Astrocyte (in vitro differentiated cells and primary cell): ENCODE measurements at regions not wholly inside any gene's neighbourhood (a gene's known extent, or its start where the extent isn't known, plus 50 kb on each side); places are given as distances from the start of the nearest gene placed in this dataset.

Source experiments
- DNase-seq: peaks from one replicate; pipeline ENCODE4 v3.0.0-alpha.2; 2010; ENCODE audit warnings: low read depth
- FAIRE-seq: peaks from 2 replicates; lab custom pipeline; 2011; peaks lifted over from hg19 to GRCh38; lab: Jason Lieb, UNC
- H2AFZ ChIP-seq: 2 replicates; pipeline ENCODE4 v1.6.0; 2012; ENCODE audit warnings: low read depth, low read length, inconsistent platforms
- H3K27ac ChIP-seq: 2 replicates; pipeline ENCODE4 v1.5.1; 2011; ENCODE audit warnings: low read depth, low read length, inconsistent platforms
- H3K27me3 ChIP-seq: 2 replicates; pipeline ENCODE4 v1.6.0; 2011; ENCODE audit warnings: low read length, inconsistent platforms; ENCODE audit not compliant: insufficient read depth
- H3K36me3 ChIP-seq: 2 replicates; pipeline ENCODE4 v1.5.1; 2011; ENCODE audit warnings: low read length, inconsistent platforms; ENCODE audit not compliant: insufficient read depth
- H3K4me1 ChIP-seq: 2 replicates; pipeline ENCODE4 v1.5.1; 2011; ENCODE audit warnings: low read length, inconsistent platforms; ENCODE audit not compliant: insufficient read depth
- H3K4me2 ChIP-seq: 2 replicates; pipeline ENCODE4 v1.6.0; 2012; ENCODE audit warnings: low read length, inconsistent platforms
- H3K4me3 ChIP-seq: 2 replicates; pipeline ENCODE4 v1.5.1; 2011; ENCODE audit warnings: low read depth, mild to moderate bottlenecking, low read length, inconsistent platforms; ENCODE audit not compliant: insufficient read depth
- H3K79me2 ChIP-seq: 2 replicates; pipeline ENCODE4 v1.6.0; 2012; ENCODE audit warnings: mild to moderate bottlenecking, low read length, inconsistent platforms; ENCODE audit not compliant: insufficient read depth
- H3K9ac ChIP-seq: 2 replicates; pipeline ENCODE4 v1.6.0; 2012; ENCODE audit warnings: mild to moderate bottlenecking, low read length, inconsistent platforms
- H3K9me3 ChIP-seq: 2 replicates; pipeline ENCODE4 v1.5.1; 2012; ENCODE audit warnings: low read depth, mild to moderate bottlenecking, low read length, inconsistent platforms; ENCODE audit not compliant: insufficient read depth
- H4K20me1 ChIP-seq: 2 replicates; pipeline ENCODE4 v1.6.0; 2012; ENCODE audit warnings: low read length, inconsistent platforms; ENCODE audit not compliant: insufficient read depth
- H3K27ac Mint-ChIP-seq: one replicate; pipeline ENCODE4 v1.8.0; 2021; ENCODE audit warnings: mild to moderate bottlenecking, mixed read lengths; ENCODE audit not compliant: unreplicated experiment
- H3K27me3 Mint-ChIP-seq: one replicate; pipeline ENCODE4 v1.8.0; 2021; ENCODE audit warnings: low read depth, mixed read lengths; ENCODE audit not compliant: unreplicated experiment
- H3K36me3 Mint-ChIP-seq: one replicate; pipeline ENCODE4 v1.8.0; 2021; ENCODE audit warnings: low read depth, mixed read lengths; ENCODE audit not compliant: unreplicated experiment
- H3K4me1 Mint-ChIP-seq: one replicate; pipeline ENCODE4 v1.8.0; 2021; ENCODE audit warnings: low read depth, mixed read lengths; ENCODE audit not compliant: unreplicated experiment
- H3K4me3 Mint-ChIP-seq: one replicate; pipeline ENCODE4 v1.8.0; 2021; ENCODE audit warnings: mild to moderate bottlenecking, moderate library complexity, mixed read lengths; ENCODE audit not compliant: unreplicated experiment
- H3K9me3 Mint-ChIP-seq: one replicate; pipeline ENCODE4 v1.8.0; 2021; ENCODE audit warnings: mild to moderate bottlenecking, mixed read lengths; ENCODE audit not compliant: unreplicated experiment
- EZH2 ChIP-seq: IDR thresholded peaks from 2 replicates; pipeline ENCODE4 v1.6.1; 2012; ENCODE audit warnings: mild to moderate bottlenecking, low read length, inconsistent platforms; ENCODE audit not compliant: insufficient read depth
- TF ChIP-seq, protein P1 (sequence below): IDR thresholded peaks from 2 replicates; pipeline ENCODE4 v1.5.1; 2011; ENCODE audit warnings: low read depth, mild to moderate bottlenecking, inconsistent platforms, low read length, moderate library complexity; ENCODE audit not compliant: insufficient read depth

DNA sequence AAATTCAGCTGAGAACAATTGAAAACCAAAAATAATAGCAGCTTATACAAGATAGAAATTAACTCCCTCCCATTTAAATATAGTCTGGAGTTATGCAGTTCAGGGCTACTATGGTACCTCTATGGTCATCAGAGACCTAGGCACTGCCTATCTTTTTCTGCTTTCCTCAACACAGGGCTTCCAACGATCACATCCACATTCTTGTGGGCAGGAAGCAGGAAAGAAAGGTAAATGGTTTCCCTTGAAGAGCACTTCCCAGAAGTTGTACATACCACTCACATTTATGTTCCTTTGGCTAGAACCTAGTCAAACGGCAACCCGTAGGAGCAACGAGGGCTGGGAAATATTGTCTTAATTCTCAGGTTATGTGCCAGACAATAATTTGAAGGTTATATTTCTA, 197.7 kb upstream of the PRICKLE2 start:
- DNase-seq, result no peak
- H3K27me3 Mint-ChIP-seq, result no peaks in the 10 kb centered on the region
- H3K36me3 Mint-ChIP-seq, result no peaks in the 10 kb centered on the region
- no peaks in the 10 kb centered on the region for H3K27me3 ChIP-seq
- no peak for FAIRE-seq
- H2AFZ ChIP-seq, result no peak overlapping the region
- TF ChIP-seq EZH2, result no peak
- TF ChIP-seq, protein P1, sequence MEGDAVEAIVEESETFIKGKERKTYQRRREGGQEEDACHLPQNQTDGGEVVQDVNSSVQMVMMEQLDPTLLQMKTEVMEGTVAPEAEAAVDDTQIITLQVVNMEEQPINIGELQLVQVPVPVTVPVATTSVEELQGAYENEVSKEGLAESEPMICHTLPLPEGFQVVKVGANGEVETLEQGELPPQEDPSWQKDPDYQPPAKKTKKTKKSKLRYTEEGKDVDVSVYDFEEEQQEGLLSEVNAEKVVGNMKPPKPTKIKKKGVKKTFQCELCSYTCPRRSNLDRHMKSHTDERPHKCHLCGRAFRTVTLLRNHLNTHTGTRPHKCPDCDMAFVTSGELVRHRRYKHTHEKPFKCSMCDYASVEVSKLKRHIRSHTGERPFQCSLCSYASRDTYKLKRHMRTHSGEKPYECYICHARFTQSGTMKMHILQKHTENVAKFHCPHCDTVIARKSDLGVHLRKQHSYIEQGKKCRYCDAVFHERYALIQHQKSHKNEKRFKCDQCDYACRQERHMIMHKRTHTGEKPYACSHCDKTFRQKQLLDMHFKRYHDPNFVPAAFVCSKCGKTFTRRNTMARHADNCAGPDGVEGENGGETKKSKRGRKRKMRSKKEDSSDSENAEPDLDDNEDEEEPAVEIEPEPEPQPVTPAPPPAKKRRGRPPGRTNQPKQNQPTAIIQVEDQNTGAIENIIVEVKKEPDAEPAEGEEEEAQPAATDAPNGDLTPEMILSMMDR, result no peak
- H3K4me1 ChIP-seq, result peaks cover 1% of the 10 kb centered on the region
- H4K20me1 ChIP-seq, result no peaks in the 10 kb centered on the region
- no peak overlapping the region for H3K4me2 ChIP-seq
- H3K27ac Mint-ChIP-seq, result no peak overlapping the region
- no peaks in the 10 kb centered on the region for H3K79me2 ChIP-seq
- no peak overlapping the region for H3K9ac ChIP-seq
- H3K27ac ChIP-seq, result no peak overlapping the region
- no peaks in the 10 kb centered on the region for H3K36me3 ChIP-seq
- no peak overlapping the region for H3K4me3 Mint-ChIP-seq
- H3K4me3 ChIP-seq, result no peak overlapping the region
- peaks cover 9% of the 10 kb centered on the region for H3K4me1 Mint-ChIP-seq
- no peaks in the 10 kb centered on the region for H3K9me3 ChIP-seq
- H3K9me3 Mint-ChIP-seq, result no peaks in the 10 kb centered on the region

DNA sequence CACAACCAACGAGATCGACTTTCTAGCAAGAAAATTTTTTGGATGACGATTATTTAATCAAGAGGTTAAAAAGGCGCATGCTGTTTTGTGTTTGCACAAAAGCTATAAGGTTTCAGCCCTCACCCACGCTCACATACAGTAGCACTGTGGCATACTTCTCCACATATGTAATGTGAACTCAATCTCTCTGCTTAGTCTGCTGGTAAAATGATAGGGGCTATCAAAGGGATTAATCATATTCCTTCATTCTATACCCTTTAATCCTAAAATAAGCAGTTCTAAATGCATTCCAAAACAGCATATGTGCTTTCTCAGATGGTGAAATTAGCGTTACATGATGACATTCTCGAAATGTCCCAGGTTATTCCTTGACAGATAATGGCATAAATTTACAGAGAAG, 196.9 kb upstream of the PRICKLE2 start:
- TF ChIP-seq EZH2, result no peak
- TF ChIP-seq, protein P1, result no peak
- FAIRE-seq, result no peak
- Mint-ChIP-seq H3K36me3 (no peaks in the 10 kb centered on the region), H3K27me3 (no peaks in the 10 kb centered on the region), H3K4me3 (no peak overlapping the region), H3K4me1 (peaks cover 12% of the 10 kb centered on the region), H3K9me3 (no peaks in the 10 kb centered on the region), H3K27ac (no peak overlapping the region)
- H3K9ac ChIP-seq, result no peak overlapping the region
- peaks cover 5% of the 10 kb centered on the region for H3K4me1 ChIP-seq
- no peak overlapping the region for H3K4me2 ChIP-seq
- no peaks in the 10 kb centered on the region for H3K9me3 ChIP-seq
- no peak overlapping the region for H2AFZ ChIP-seq
- no peaks in the 10 kb centered on the region for H4K20me1 ChIP-seq
- DNase-seq, result no peak
- no peak overlapping the region for H3K27ac ChIP-seq
- no peaks in the 10 kb centered on the region for H3K79me2 ChIP-seq
- no peak overlapping the region for H3K4me3 ChIP-seq
- H3K36me3 ChIP-seq, result no peaks in the 10 kb centered on the region
- H3K27me3 ChIP-seq, result no peaks in the 10 kb centered on the region

DNA sequence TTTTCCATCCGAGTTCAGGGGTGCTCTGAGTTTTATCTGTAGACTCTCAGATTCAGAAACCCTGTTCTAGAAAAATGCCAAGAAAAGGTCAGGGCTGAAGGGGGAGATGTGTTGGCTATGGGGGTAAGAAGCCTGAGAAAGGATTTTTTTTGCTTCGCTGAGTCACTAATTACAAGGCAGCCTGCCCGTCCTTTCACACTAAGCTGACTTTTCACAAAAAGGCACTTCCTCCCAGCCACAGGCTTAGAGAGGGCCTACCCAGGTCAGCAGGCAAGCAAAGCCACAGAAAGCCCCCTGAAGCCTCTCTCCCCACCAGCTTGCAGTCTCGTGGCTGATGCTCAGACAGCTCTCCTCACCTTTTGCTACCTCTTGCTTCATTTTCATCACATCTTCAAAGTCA, 192.6 kb upstream of the PRICKLE2 start:
- no peak overlapping the region for H3K27ac ChIP-seq
- no peak for FAIRE-seq
- H3K4me3 Mint-ChIP-seq, result no peak overlapping the region
- H3K9me3 ChIP-seq, result no peaks in the 10 kb centered on the region
- peaks cover 2% of the 10 kb centered on the region for H3K36me3 Mint-ChIP-seq
- no peaks in the 10 kb centered on the region for H3K36me3 ChIP-seq
- H3K27me3 Mint-ChIP-seq, result no peaks in the 10 kb centered on the region
- no peaks in the 10 kb centered on the region for H3K79me2 ChIP-seq
- H3K4me2 ChIP-seq, result peak overlapping the region; percentile 27
- no peaks in the 10 kb centered on the region for H3K9me3 Mint-ChIP-seq
- H3K4me3 ChIP-seq, result no peak overlapping the region
- H3K4me1 Mint-ChIP-seq, result peaks cover 11% of the 10 kb centered on the region
- H4K20me1 ChIP-seq, result no peaks in the 10 kb centered on the region
- peak overlapping the region; percentile 0 for H3K9ac ChIP-seq
- TF ChIP-seq, protein P1, result no peak
- no peak for TF ChIP-seq EZH2
- peaks cover 5% of the 10 kb centered on the region for H3K4me1 ChIP-seq
- peak; percentile 55 for DNase-seq
- no peaks in the 10 kb centered on the region for H3K27me3 ChIP-seq
- peak overlapping the region; percentile 96 for H3K27ac Mint-ChIP-seq
- H2AFZ ChIP-seq, result no peak overlapping the region
